ENCODE measurements at regions not wholly inside any gene's neighbourhood (a gene's known extent, or its start where the extent isn't known, plus 50 kb on each side); places are given as distances from the start of the nearest gene placed in this dataset.

GRCh38 chr2:128736046-128736688 lies 417.5 kb upstream of the HS6ST1 start:
- no peak for TF ChIP-seq CTCF (IDR thresholded peaks at IDR 0.05; ENCODE audit: low read depth, low read length, missing control alignments)
- H3K4me3 ChIP-seq (replicated peaks; ENCODE audit: low read depth, low read length), result no peak overlapping the region
- DNase-seq (ENCODE audit: extremely low read depth, low read depth), result no peak

GRCh38 chr2:128736689-128737545 lies 418.2 kb upstream of the HS6ST1 start:
- TF ChIP-seq CTCF (IDR thresholded peaks at IDR 0.05; ENCODE audit: low read depth, low read length, missing control alignments), result peak; percentile 100

GRCh38 chr2:128737546-128737826 lies 418.8 kb upstream of the HS6ST1 start:
- H3K4me3 ChIP-seq (replicated peaks; ENCODE audit: low read depth, low read length), result no peak overlapping the region
- no peak for TF ChIP-seq CTCF (IDR thresholded peaks at IDR 0.05; ENCODE audit: low read depth, low read length, missing control alignments)
- no peak for DNase-seq (ENCODE audit: extremely low read depth, low read depth)

More at GRCh38 chr2:128736689-128737545, 418.2 kb upstream of the HS6ST1 start:
- H3K4me3 ChIP-seq (replicated peaks; ENCODE audit: low read depth, low read length), result peak overlapping the region; percentile 23; the same call in 1 of the 2 replicates
- peak; percentile 11 for DNase-seq (ENCODE audit: extremely low read depth, low read depth)

- no peak for DNase-seq (ENCODE audit: extremely low read depth, low read depth)
- no peak overlapping the region for H3K4me3 ChIP-seq (replicated peaks; ENCODE audit: low read depth, low read length)
- TF ChIP-seq CTCF (IDR thresholded peaks at IDR 0.05; ENCODE audit: low read depth, low read length, missing control alignments), result no peak
Measured at GRCh38 chr2:128738446-128739110, 419.9 kb upstream of the HS6ST1 start.

- no peak for TF ChIP-seq CTCF (IDR thresholded peaks at IDR 0.05; ENCODE audit: low read depth, low read length, missing control alignments)
- DNase-seq (ENCODE audit: extremely low read depth, low read depth), result no peak
- no peak overlapping the region for H3K4me3 ChIP-seq (replicated peaks; ENCODE audit: low read depth, low read length)
Measured at GRCh38 chr2:128742467-128742866, 423.8 kb upstream of the HS6ST1 start.

- DNase-seq (ENCODE audit: extremely low read depth, low read depth), result no peak
- TF ChIP-seq CTCF (IDR thresholded peaks at IDR 0.05; ENCODE audit: low read depth, low read length, missing control alignments), result no peak
- H3K4me3 ChIP-seq (replicated peaks; ENCODE audit: low read depth, low read length), result no peak overlapping the region
Measured at GRCh38 chr2:128745946-128746345, 427.3 kb upstream of the HS6ST1 start.
